DND-41 (cell line): ENCODE measurements at regions not wholly inside any gene's neighbourhood (a gene's known extent, or its start where the extent isn't known, plus 50 kb on each side); places are given as distances from the start of the nearest gene placed in this dataset.
A peak's percentile ranks its signal among the peaks of the same experiment; 100 is the strongest.
"Not testable (repeated sequence)": the region's sequence is repeated elsewhere in the genome, so short reads cannot be mapped to it uniquely, and the experiment has no call there.

Experiments used
- ATAC-seq: fragments of 200-7000 bp; cut with Tn5 transposase; 3 replicates; pipeline ENCODE4 v1.9.1; 2021; ENCODE audit warnings: low read depth; ENCODE audit not compliant: insufficient read depth
- DNase-seq: peaks from one replicate; pipeline ENCODE4 v3.0.0-alpha.2; 2020
- H2AFZ ChIP-seq: 2 replicates; pipeline ENCODE4 v1.6.0; 2012; ENCODE audit warnings: low read depth, low read length
- H3K27ac ChIP-seq: 2 replicates; pipeline ENCODE4 v1.5.1; 2012; ENCODE audit warnings: low read length, inconsistent platforms
- H3K27me3 ChIP-seq: fragments of 200-600 bp; sonication (generic); 2 replicates; pipeline ENCODE4 v1.6.0; 2012; ENCODE audit warnings: low read length, mild to moderate bottlenecking, inconsistent platforms; ENCODE audit not compliant: insufficient read depth, poor library complexity
- H3K36me3 ChIP-seq: 2 replicates; pipeline ENCODE4 v1.5.1; 2012; ENCODE audit warnings: low read length, inconsistent platforms; ENCODE audit not compliant: insufficient read depth
- H3K4me1 ChIP-seq: 2 replicates; pipeline ENCODE4 v1.5.1; 2012; ENCODE audit warnings: mild to moderate bottlenecking, low read length; ENCODE audit not compliant: insufficient read depth
- H3K4me2 ChIP-seq: 2 replicates; pipeline ENCODE4 v1.6.0; 2012; ENCODE audit warnings: mild to moderate bottlenecking, moderate library complexity, low read length, inconsistent platforms; ENCODE audit not compliant: insufficient read depth
- H3K4me3 ChIP-seq, 2 experiments: fragments of 200-600 bp in 1 of 2; shearing (Covaris generic) in 1 of 2; 2 replicates each; pipeline ENCODE4 v1.5.1; 2012 to 2016; ENCODE audit warnings: inconsistent platforms in 2 of 2, low read length in 2 of 2, mild to moderate bottlenecking in 2 of 2, low read depth in 1 of 2, moderate library complexity in 1 of 2
- H3K79me2 ChIP-seq: 2 replicates; pipeline ENCODE4 v1.6.0; 2012; ENCODE audit warnings: low read length, inconsistent platforms; ENCODE audit not compliant: insufficient read depth
- H3K9ac ChIP-seq: 2 replicates; pipeline ENCODE4 v1.6.0; 2012; ENCODE audit warnings: low read depth, mild to moderate bottlenecking, inconsistent platforms, low read length, moderate library complexity
- H3K9me3 ChIP-seq: 2 replicates; pipeline ENCODE4 v1.5.1; 2012; ENCODE audit warnings: low read length, moderate library complexity, mild to moderate bottlenecking, inconsistent platforms; ENCODE audit not compliant: insufficient read depth, severe bottlenecking
- H4K20me1 ChIP-seq: 2 replicates; pipeline ENCODE4 v1.6.0; 2012; ENCODE audit warnings: low read length; ENCODE audit not compliant: insufficient read depth
- CTCF ChIP-seq: IDR thresholded peaks from 2 replicates; pipeline ENCODE4 v1.5.1; 2012; ENCODE audit warnings: borderline replicate concordance, low read length, moderate library complexity, mild to moderate bottlenecking; ENCODE audit not compliant: poor library complexity, severe bottlenecking; ENCODE audit errors: extremely low read depth
- EZH2 ChIP-seq: IDR thresholded peaks from 3 replicates; pipeline ENCODE4 v1.6.1; 2012; ENCODE audit warnings: borderline replicate concordance, low read depth, mild to moderate bottlenecking, moderate library complexity, low read length, inconsistent platforms; ENCODE audit not compliant: severe bottlenecking

DNA sequence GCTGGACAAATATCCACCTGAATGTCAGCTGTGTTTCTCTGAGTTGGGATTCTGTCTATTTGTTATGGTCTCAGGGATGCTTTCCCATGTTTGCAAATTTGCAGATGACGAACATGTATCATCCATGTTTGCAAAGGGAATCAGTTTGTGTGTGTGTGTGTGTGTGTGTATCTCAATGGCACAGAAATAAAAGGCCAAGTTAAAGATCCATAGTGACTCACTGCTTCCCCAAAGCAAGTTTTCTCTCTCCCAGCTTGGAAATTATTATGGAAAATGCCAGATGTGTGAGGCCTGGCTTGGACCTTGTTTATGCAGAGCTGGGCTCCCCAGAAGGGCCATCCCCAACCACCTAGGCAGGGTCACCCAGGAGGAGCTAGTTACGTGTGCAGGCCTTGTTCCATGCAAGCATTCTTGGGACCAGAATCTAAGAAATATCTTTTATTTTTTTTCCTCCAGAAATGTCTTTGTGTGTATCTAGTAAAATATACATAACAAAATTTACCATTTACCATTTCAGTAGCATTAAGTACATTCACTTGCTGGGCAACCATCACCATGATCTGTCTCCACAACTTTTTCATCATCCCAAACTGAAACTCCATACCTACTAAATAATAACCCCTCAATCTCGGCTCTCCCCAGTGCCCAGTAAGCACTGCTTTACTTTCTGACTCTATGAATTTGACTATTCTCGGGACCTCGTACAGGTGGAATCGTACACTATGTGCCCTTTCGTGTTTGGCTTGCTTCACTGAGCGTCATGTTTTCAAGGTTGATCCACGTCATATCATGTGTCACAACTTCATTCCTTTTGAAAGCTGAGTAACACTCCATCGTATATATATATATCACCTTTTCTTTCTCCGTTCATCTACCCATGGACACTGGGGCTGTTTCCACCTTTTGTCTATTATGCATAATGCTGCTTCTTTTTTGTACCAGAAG is 56.6 kb upstream of the WNT7B start:
- H3K79me2 ChIP-seq = peaks cover 12% of the 10 kb centered on the region
- TF ChIP-seq CTCF (no peak), EZH2 (no peak)
- no peak overlapping the region for H2AFZ ChIP-seq
- no peak for ATAC-seq
- peaks cover 20% of the 10 kb centered on the region for H3K4me1 ChIP-seq
- no peaks in the 10 kb centered on the region for H3K9me3 ChIP-seq
- peaks cover 3% of the 10 kb centered on the region; the same call in 1 of the 2 replicates for H3K36me3 ChIP-seq
- H4K20me1 ChIP-seq = peaks cover 2% of the 10 kb centered on the region; the same call in 1 of the 2 replicates
- H3K4me3 ChIP-seq = no peak overlapping the region
- H3K27ac ChIP-seq = no peak overlapping the region
- H3K4me2 ChIP-seq = no peak overlapping the region
- H3K9ac ChIP-seq = no peak overlapping the region
- no peaks in the 10 kb centered on the region for H3K27me3 ChIP-seq
- DNase-seq = no peak

DNA sequence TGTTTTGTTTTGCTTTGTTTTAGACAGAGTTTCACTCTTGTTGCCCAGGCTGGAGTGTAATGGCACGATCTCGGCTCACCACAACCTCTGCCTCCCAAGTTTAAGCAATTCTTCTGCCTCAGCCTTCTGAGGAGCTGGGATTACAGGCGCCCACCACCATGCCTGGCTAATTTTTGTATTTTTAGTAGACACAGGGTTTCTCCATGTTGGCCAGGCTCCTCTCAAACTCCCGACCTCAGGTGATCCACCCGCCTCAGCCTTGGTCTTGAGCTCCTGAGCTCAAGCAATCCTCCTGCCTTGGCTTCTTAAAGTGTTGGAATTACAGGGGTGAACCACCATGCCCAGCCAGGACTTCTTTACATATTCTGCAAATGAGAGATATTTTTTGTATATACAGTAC is 57.5 kb upstream of the WNT7B start:
- Histone ChIP-seq H3K4me1 (peaks cover 20% of the 10 kb centered on the region), H3K4me2 (peak overlapping the region; percentile 80; the same call in 1 of the 2 replicates), H3K79me2 (peaks cover 12% of the 10 kb centered on the region)
- not testable (repeated sequence) for ATAC-seq, H3K9ac ChIP-seq, H3K27ac ChIP-seq, H3K9me3 ChIP-seq, H2AFZ ChIP-seq, H3K27me3 ChIP-seq, DNase-seq, H4K20me1 ChIP-seq, H3K36me3 ChIP-seq, H3K4me3 ChIP-seq

GRCh38 chr22:46035380-46035741 is 58.4 kb upstream of the WNT7B start:
- Histone ChIP-seq H3K4me3 (peak overlapping the region; percentile 39 to 66; a peak in 3 of 4 replicates), H4K20me1 (no peaks in the 10 kb centered on the region), H3K27ac (peak overlapping the region; percentile 79), H3K4me2 (peak overlapping the region; percentile 80), H2AFZ (peak overlapping the region; percentile 89), H3K27me3 (no peaks in the 10 kb centered on the region), H3K9ac (peak overlapping the region; percentile 64), H3K9me3 (no peaks in the 10 kb centered on the region), H3K79me2 (peaks cover 12% of the 10 kb centered on the region), H3K4me1 (peaks cover 20% of the 10 kb centered on the region), H3K36me3 (peaks cover 3% of the 10 kb centered on the region; the same call in 1 of the 2 replicates)
- DNase-seq (no peak), ATAC-seq (no peak)
- TF ChIP-seq CTCF (no peak), EZH2 (no peak)
